Dendritic cell treated with granulocyte-macrophage colony-stimulating factor and Interleukin-4, amounts not matched to agents 40 ng/mL and 50 ng/mL, for 4 days (primary cell): ENCODE measurements at regions not wholly inside any gene's neighbourhood (a gene's known extent, or its start where the extent isn't known, plus 50 kb on each side); places are given as distances from the start of the nearest gene placed in this dataset.

Experiments
- H3K27ac Mint-ChIP-seq: one replicate; pipeline ENCODE4 v1.8.0; 2022; ENCODE audit warnings: mild to moderate bottlenecking, mixed read lengths
- H3K27me3 Mint-ChIP-seq: one replicate; pipeline ENCODE4 v1.8.0; 2022; ENCODE audit warnings: mild to moderate bottlenecking, mixed read lengths
- H3K36me3 Mint-ChIP-seq: one replicate; pipeline ENCODE4 v1.8.0; 2022; ENCODE audit warnings: low read depth, mixed read lengths
- H3K4me1 Mint-ChIP-seq: one replicate; pipeline ENCODE4 v1.8.0; 2022; ENCODE audit warnings: low read depth, mixed read lengths
- H3K4me3 Mint-ChIP-seq: one replicate; pipeline ENCODE4 v1.8.0; 2022; ENCODE audit warnings: mild to moderate bottlenecking, moderate library complexity, mixed read lengths
- H3K9me3 Mint-ChIP-seq: one replicate; pipeline ENCODE4 v1.8.0; 2022; ENCODE audit warnings: mixed read lengths
- intact Hi-C: fragments of 100-400 bp; cut with micrococcal nuclease; formaldehyde crosslinking; loops from one replicate; pipeline ENCODE4 v1.15.0; 2022

- Mint-ChIP-seq H3K36me3 (no peaks in the 10 kb centered on the region), H3K4me1 (peaks cover 25% of the 10 kb centered on the region), H3K4me3 (no peak overlapping the region), H3K27ac (peak overlapping the region; percentile 31), H3K27me3 (peaks cover 2% of the 10 kb centered on the region), H3K9me3 (no peaks in the 10 kb centered on the region)
- intact Hi-C loops: no loop called here
Observed at GRCh38 chr6:156650896-156651390, 126.2 kb upstream of the ARID1B start.

GRCh38 chr6:156648616-156649015 is 128.6 kb upstream of the ARID1B start:
- Mint-ChIP-seq H3K36me3 (no peaks in the 10 kb centered on the region), H3K27me3 (peaks cover 2% of the 10 kb centered on the region), H3K4me1 (peaks cover 25% of the 10 kb centered on the region), H3K9me3 (no peaks in the 10 kb centered on the region), H3K27ac (no peak overlapping the region), H3K4me3 (no peak overlapping the region)
- intact Hi-C loops: no loop called here

GRCh38 chr6:156647991-156648390 is 129.2 kb upstream of the ARID1B start:
- H3K27me3 Mint-ChIP-seq: peaks cover 2% of the 10 kb centered on the region
- no peak overlapping the region for H3K27ac Mint-ChIP-seq
- H3K4me1 Mint-ChIP-seq: peaks cover 25% of the 10 kb centered on the region
- no peak overlapping the region for H3K4me3 Mint-ChIP-seq
- H3K9me3 Mint-ChIP-seq: no peaks in the 10 kb centered on the region
- intact Hi-C loops: no loop called here
- no peaks in the 10 kb centered on the region for H3K36me3 Mint-ChIP-seq

GRCh38 chr6:156647140-156647784 is 129.9 kb upstream of the ARID1B start:
- H3K27ac Mint-ChIP-seq: no peak overlapping the region
- peaks cover 2% of the 10 kb centered on the region for H3K27me3 Mint-ChIP-seq
- no peak overlapping the region for H3K4me3 Mint-ChIP-seq
- peaks cover 25% of the 10 kb centered on the region for H3K4me1 Mint-ChIP-seq
- no peaks in the 10 kb centered on the region for H3K36me3 Mint-ChIP-seq
- intact Hi-C loops: no loop called here
- H3K9me3 Mint-ChIP-seq: no peaks in the 10 kb centered on the region

GRCh38 chr6:156646496-156646895 is 130.7 kb upstream of the ARID1B start:
- intact Hi-C loops: no loop called here
- H3K27me3 Mint-ChIP-seq: peaks cover 2% of the 10 kb centered on the region
- H3K36me3 Mint-ChIP-seq: no peaks in the 10 kb centered on the region
- no peak overlapping the region for H3K4me3 Mint-ChIP-seq
- H3K9me3 Mint-ChIP-seq: no peaks in the 10 kb centered on the region
- no peak overlapping the region for H3K27ac Mint-ChIP-seq
- peaks cover 25% of the 10 kb centered on the region for H3K4me1 Mint-ChIP-seq

- no peak overlapping the region for H3K4me3 Mint-ChIP-seq
- H3K27ac Mint-ChIP-seq: no peak overlapping the region
- no peaks in the 10 kb centered on the region for H3K36me3 Mint-ChIP-seq
- peaks cover 19% of the 10 kb centered on the region for H3K4me1 Mint-ChIP-seq
- H3K9me3 Mint-ChIP-seq: no peaks in the 10 kb centered on the region
- H3K27me3 Mint-ChIP-seq: peaks cover 2% of the 10 kb centered on the region
- intact Hi-C loops: no loop called here
Observed at GRCh38 chr6:156645097-156645496, 132.1 kb upstream of the ARID1B start.

GRCh38 chr6:156639009-156639721 is 138.0 kb upstream of the ARID1B start:
- intact Hi-C loops: no loop called here
- H3K27ac Mint-ChIP-seq: no peak overlapping the region

GRCh38 chr6:156638581-156638980 is 138.6 kb upstream of the ARID1B start:
- peaks cover 7% of the 10 kb centered on the region for H3K9me3 Mint-ChIP-seq
- no peaks in the 10 kb centered on the region for H3K36me3 Mint-ChIP-seq
- peaks cover 23% of the 10 kb centered on the region for H3K4me1 Mint-ChIP-seq
- H3K27ac Mint-ChIP-seq: no peak overlapping the region
- intact Hi-C loops: no loop called here
- H3K4me3 Mint-ChIP-seq: no peak overlapping the region
- H3K27me3 Mint-ChIP-seq: no peaks in the 10 kb centered on the region

More at GRCh38 chr6:156639009-156639721, 138.0 kb upstream of the ARID1B start:
- Mint-ChIP-seq H3K4me3 (no peak overlapping the region), H3K4me1 (peaks cover 17% of the 10 kb centered on the region), H3K9me3 (peaks cover 4% of the 10 kb centered on the region), H3K27me3 (no peaks in the 10 kb centered on the region), H3K36me3 (no peaks in the 10 kb centered on the region)

GRCh38 chr6:156634951-156635371 is 142.2 kb upstream of the ARID1B start:
- Mint-ChIP-seq H3K9me3 (peaks cover 7% of the 10 kb centered on the region), H3K27me3 (no peaks in the 10 kb centered on the region), H3K4me1 (peaks cover 27% of the 10 kb centered on the region), H3K27ac (peak overlapping the region; percentile 66), H3K4me3 (peak overlapping the region; percentile 59), H3K36me3 (no peaks in the 10 kb centered on the region)
- intact Hi-C loops: no loop called here

- peaks cover 27% of the 10 kb centered on the region for H3K4me1 Mint-ChIP-seq
- no peaks in the 10 kb centered on the region for H3K27me3 Mint-ChIP-seq
- intact Hi-C loops: no loop called here
- peaks cover 7% of the 10 kb centered on the region for H3K9me3 Mint-ChIP-seq
- peak overlapping the region; percentile 66 for H3K27ac Mint-ChIP-seq
- no peak overlapping the region for H3K4me3 Mint-ChIP-seq
- no peaks in the 10 kb centered on the region for H3K36me3 Mint-ChIP-seq
Observed at GRCh38 chr6:156634048-156634447, 143.1 kb upstream of the ARID1B start.

- Mint-ChIP-seq H3K36me3 (no peaks in the 10 kb centered on the region), H3K27me3 (no peaks in the 10 kb centered on the region), H3K4me1 (peaks cover 27% of the 10 kb centered on the region), H3K4me3 (no peak overlapping the region), H3K27ac (peak overlapping the region; percentile 66), H3K9me3 (peaks cover 7% of the 10 kb centered on the region)
- intact Hi-C loops: no loop called here
Observed at GRCh38 chr6:156633291-156633690, 143.9 kb upstream of the ARID1B start.

- intact Hi-C loops: no loop called here
- peaks cover 7% of the 10 kb centered on the region for H3K9me3 Mint-ChIP-seq
- H3K27ac Mint-ChIP-seq: no peak overlapping the region
- no peaks in the 10 kb centered on the region for H3K36me3 Mint-ChIP-seq
- no peaks in the 10 kb centered on the region for H3K27me3 Mint-ChIP-seq
- H3K4me3 Mint-ChIP-seq: no peak overlapping the region
- H3K4me1 Mint-ChIP-seq: peaks cover 21% of the 10 kb centered on the region
Observed at GRCh38 chr6:156630613-156631302, 146.4 kb upstream of the ARID1B start.

GRCh38 chr6:156628805-156629204 is 148.4 kb upstream of the ARID1B start:
- peaks cover 6% of the 10 kb centered on the region for H3K4me1 Mint-ChIP-seq
- H3K27me3 Mint-ChIP-seq: no peaks in the 10 kb centered on the region
- no peak overlapping the region for H3K27ac Mint-ChIP-seq
- no peaks in the 10 kb centered on the region for H3K36me3 Mint-ChIP-seq
- intact Hi-C loops: no loop called here
- no peak overlapping the region for H3K4me3 Mint-ChIP-seq
- H3K9me3 Mint-ChIP-seq: no peaks in the 10 kb centered on the region

GRCh38 chr6:156627524-156627923 is 149.7 kb upstream of the ARID1B start:
- H3K27ac Mint-ChIP-seq: no peak overlapping the region
- H3K4me3 Mint-ChIP-seq: no peak overlapping the region
- intact Hi-C loops: no loop called here
- no peaks in the 10 kb centered on the region for H3K9me3 Mint-ChIP-seq
- no peaks in the 10 kb centered on the region for H3K36me3 Mint-ChIP-seq
- no peaks in the 10 kb centered on the region for H3K27me3 Mint-ChIP-seq
- no peaks in the 10 kb centered on the region for H3K4me1 Mint-ChIP-seq
